Gastrocnemius medialis (tissue), 4 donors: ENCODE measurements at regions not wholly inside any gene's neighbourhood (a gene's known extent, or its start where the extent isn't known, plus 50 kb on each side); places are given as distances from the start of the nearest gene placed in this dataset.

Source experiments
- ATAC-seq, 2 donors: fragments of 150-250 bp; one replicate each; pipeline ENCODE4 v1.9.1; 2016
- DNase-seq, 2 donors: peaks; one replicate each; pipeline ENCODE4 v3.0.0-alpha.2; 2019
- H3K27ac ChIP-seq, 4 donors: fragments of 200-600 bp; sonication (generic); 1 replicate in 1 of 4; 2 replicates in 3 of 4; pipeline ENCODE4 v1.5.1; 2016 to 2018; ENCODE audit warnings: mild to moderate bottlenecking in 2 of 4, moderate library complexity in 1 of 4
- H3K27me3 ChIP-seq, 3 donors: fragments of 200-600 bp; sonication (generic) in 2 of 3; 1 replicate in 1 of 3; 2 replicates in 2 of 3; pipeline versions ENCODE4 v1.5.1 to v1.6.0; 2016 to 2019; ENCODE audit warnings: mild to moderate bottlenecking in 1 of 3, moderate library complexity in 1 of 3
- H3K36me3 ChIP-seq, 2 donors: fragments of 200-600 bp; sonication (generic) in 1 of 2; one replicate each; pipeline ENCODE4 v1.5.1; 2017 to 2018
- H3K4me1 ChIP-seq, 2 donors: fragments of 200-600 bp; sonication (generic) in 1 of 2; one replicate each; pipeline ENCODE4 v1.5.1; 2016 to 2017; ENCODE audit warnings: mild to moderate bottlenecking in 2 of 2
- H3K4me3 ChIP-seq, 4 donors: fragments of 200-600 bp; sonication (generic) in 3 of 4; 1 replicate in 1 of 4; 2 replicates in 3 of 4; pipeline ENCODE4 v1.5.1; 2016 to 2019; ENCODE audit warnings: mild to moderate bottlenecking in 2 of 4
- H3K9me3 ChIP-seq, 3 donors: fragments of 200-600 bp; sonication (generic) in 2 of 3; 1 replicate in 1 of 3; 2 replicates in 2 of 3; pipeline ENCODE4 v1.5.1; 2016 to 2019
- CTCF ChIP-seq, 5 experiments: fragments of 450-650 bp in 3 of 5; fragments of 200-600 bp in 2 of 5; sonication (generic) in 2 of 5; IDR thresholded peaks in 4 of 5; conservative IDR thresholded peaks in 1 of 5; 1 replicate in 4 of 5; 2 replicates in 1 of 5; pipeline ENCODE4 v1.5.1; 2016 to 2019; ENCODE audit warnings: antibody characterized with exemption in 5 of 5, mild to moderate bottlenecking in 3 of 5, moderate library complexity in 3 of 5
- POLR2A ChIP-seq, 2 donors: fragments of 450-650 bp; IDR thresholded peaks; one replicate each; pipeline ENCODE4 v1.6.1; 2017; ENCODE audit warnings: antibody characterized with exemption in 2 of 2, mild to moderate bottlenecking in 2 of 2, moderate library complexity in 2 of 2
- in situ Hi-C, 4 donors: fragments of 200-750 bp; cut with MboI; loops; one replicate each; pipeline versions ENCODE4 v1.15.0 to v1.8.0; 2017; ENCODE audit warnings: low sequenced_read_pairs in 4 of 4
- intact Hi-C: fragments of 100-400 bp; cut with DNase I; formaldehyde crosslinking; loops from one replicate; pipeline ENCODE4 v1.15.1; 2023; ENCODE audit warnings: low total_unique reads

GRCh38 chr4:132504438-132504837 is 644.7 kb upstream of the PCDH10 start:
- Histone ChIP-seq H3K4me3 (no peak overlapping the region), H3K9me3 (no peaks in the 10 kb centered on the region), H3K36me3 (no peaks in the 10 kb centered on the region), H3K27me3 (no peaks in the 10 kb centered on the region), H3K4me1 (no peaks in the 10 kb centered on the region), H3K27ac (no peak overlapping the region)
- DNase-seq (no peak), ATAC-seq (no peak)
- intact Hi-C loops (no loop called here), in situ Hi-C loops (no loop called here)
- TF ChIP-seq POLR2A (IDR thresholded peaks at IDR 0.05) (no peak), CTCF (IDR thresholded peaks at IDR 0.05 in 4 of 5, conservative IDR thresholded peaks at IDR 0.05 in 1 of 5) (no peak)

- H3K4me3 ChIP-seq = no peak overlapping the region
- in situ Hi-C loops = no loop called here
- TF ChIP-seq POLR2A (IDR thresholded peaks at IDR 0.05) (no peak), CTCF (IDR thresholded peaks at IDR 0.05 in 4 of 5, conservative IDR thresholded peaks at IDR 0.05 in 1 of 5) (no peak)
- H3K9me3 ChIP-seq = no peaks in the 10 kb centered on the region
- intact Hi-C loops = no loop called here
- no peak overlapping the region for H3K27ac ChIP-seq
- H3K36me3 ChIP-seq = no peaks in the 10 kb centered on the region
- ATAC-seq (no peak), DNase-seq (no peak)
- H3K4me1 ChIP-seq = no peaks in the 10 kb centered on the region
- no peaks in the 10 kb centered on the region for H3K27me3 ChIP-seq
These were observed 642.5 kb upstream of the PCDH10 start for GRCh38 chr4:132506568-132506967.

- intact Hi-C loops (no loop called here), in situ Hi-C loops (no loop called here)
- Histone ChIP-seq H3K4me3 (no peak overlapping the region), H3K9me3 (no peaks in the 10 kb centered on the region), H3K27ac (no peak overlapping the region), H3K4me1 (no peaks in the 10 kb centered on the region), H3K27me3 (no peaks in the 10 kb centered on the region), H3K36me3 (no peaks in the 10 kb centered on the region)
- DNase-seq = no peak
- no peak for ATAC-seq
- TF ChIP-seq POLR2A (IDR thresholded peaks at IDR 0.05) = no peak
- no peak for TF ChIP-seq CTCF (IDR thresholded peaks at IDR 0.05 in 4 of 5, conservative IDR thresholded peaks at IDR 0.05 in 1 of 5)
These were observed 635.6 kb upstream of the PCDH10 start for GRCh38 chr4:132513491-132513890.

DNA sequence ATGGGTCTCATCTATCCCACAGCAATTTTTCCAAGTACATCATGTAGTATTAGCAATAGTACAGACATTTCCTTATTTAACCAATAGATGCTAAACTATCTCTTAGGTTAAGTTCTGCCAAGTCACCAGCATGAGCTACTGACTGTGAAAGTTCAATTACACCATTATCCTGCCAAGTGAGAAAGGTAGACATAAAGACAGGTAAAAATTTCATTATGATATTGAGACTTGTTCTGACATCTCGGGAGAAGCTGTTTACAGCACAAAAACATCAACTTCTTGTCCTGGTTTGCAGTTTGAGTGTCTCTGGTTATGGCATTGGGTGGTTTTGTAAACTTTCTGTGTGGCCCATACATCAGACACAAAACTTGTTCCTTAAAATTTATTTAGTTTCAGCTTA is 622.4 kb upstream of the PCDH10 start:
- intact Hi-C loops (no loop called here), in situ Hi-C loops (no loop called here)
- Histone ChIP-seq H3K27me3 (no peaks in the 10 kb centered on the region), H3K4me1 (no peaks in the 10 kb centered on the region), H3K9me3 (no peaks in the 10 kb centered on the region), H3K4me3 (no peak overlapping the region), H3K36me3 (no peaks in the 10 kb centered on the region), H3K27ac (no peak overlapping the region)
- no peak for ATAC-seq
- TF ChIP-seq POLR2A (IDR thresholded peaks at IDR 0.05) = no peak
- TF ChIP-seq CTCF (IDR thresholded peaks at IDR 0.05 in 4 of 5, conservative IDR thresholded peaks at IDR 0.05 in 1 of 5) = no peak
- DNase-seq = no peak

GRCh38 chr4:132527817-132528216 is 621.3 kb upstream of the PCDH10 start:
- ATAC-seq (no peak), DNase-seq (no peak)
- intact Hi-C loops = no loop called here
- Histone ChIP-seq H3K27ac (no peak overlapping the region), H3K4me1 (no peaks in the 10 kb centered on the region), H3K4me3 (no peak overlapping the region), H3K36me3 (no peaks in the 10 kb centered on the region), H3K9me3 (no peaks in the 10 kb centered on the region), H3K27me3 (no peaks in the 10 kb centered on the region)
- TF ChIP-seq CTCF (IDR thresholded peaks at IDR 0.05 in 4 of 5, conservative IDR thresholded peaks at IDR 0.05 in 1 of 5) (no peak), POLR2A (IDR thresholded peaks at IDR 0.05) (no peak)
- in situ Hi-C loops = no loop called here
